ENCODE measurements at regions not wholly inside any gene's neighbourhood (a gene's known extent, or its start where the extent isn't known, plus 50 kb on each side); places are given as distances from the start of the nearest gene placed in this dataset.
"Not testable (repeated sequence)": the region's sequence is repeated elsewhere in the genome, so short reads cannot be mapped to it uniquely, and the experiment has no call there.

GRCh38 chr2:192628017-192628416, 433.3 kb upstream of the TMEFF2 start:
- Histone ChIP-seq H3K4me3 (ENCODE audit: low read length, poor library complexity, severe bottlenecking) (no peak overlapping the region), H4K20me1 (ENCODE audit: insufficient read depth, low read length, poor library complexity, severe bottlenecking) (no peaks in the 10 kb centered on the region), H3F3A (ENCODE audit: low read depth) (no peaks in the 10 kb centered on the region), H2AFZ (ENCODE audit: low read length) (no peak overlapping the region), H3K9ac (ENCODE audit: low read depth, low read length, poor library complexity, severe bottlenecking) (no peak overlapping the region), H3K4me2 (ENCODE audit: low read depth, low read length, poor library complexity, severe bottlenecking) (no peak overlapping the region), H3K9me3 (ENCODE audit: insufficient read depth, low read depth, low read length) (no peaks in the 10 kb centered on the region), H3K4me1 (ENCODE audit: insufficient read depth, low read length, poor library complexity, severe bottlenecking) (no peaks in the 10 kb centered on the region), H3K27me3 (ENCODE audit: insufficient read depth, low read length, poor library complexity, severe bottlenecking) (no peaks in the 10 kb centered on the region), H3K79me2 (ENCODE audit: insufficient read depth, low read length) (no peaks in the 10 kb centered on the region), H3K9me2 (replicated peaks; ENCODE audit: low read depth, low read length) (no peaks in the 10 kb centered on the region), H3K36me3 (ENCODE audit: insufficient read depth, low read length) (no peaks in the 10 kb centered on the region)
- TF ChIP-seq CTCF (conservative IDR thresholded peaks at IDR 0.05; ENCODE audit: low read length) (no peak), EZH2phosphoT487 (IDR thresholded peaks at IDR 0.05; ENCODE audit: borderline replicate concordance) (no peak)

- no peak for TF ChIP-seq EZH2phosphoT487 (IDR thresholded peaks at IDR 0.05; ENCODE audit: borderline replicate concordance)
- no peak for TF ChIP-seq CTCF (conservative IDR thresholded peaks at IDR 0.05; ENCODE audit: low read length)
- H3F3A ChIP-seq (ENCODE audit: low read depth): no peaks in the 10 kb centered on the region
- no peaks in the 10 kb centered on the region for H4K20me1 ChIP-seq (ENCODE audit: insufficient read depth, low read length, poor library complexity, severe bottlenecking)
- H3K9me2 ChIP-seq (replicated peaks; ENCODE audit: low read depth, low read length): no peaks in the 10 kb centered on the region
- no peaks in the 10 kb centered on the region for H3K4me1 ChIP-seq (ENCODE audit: insufficient read depth, low read length, poor library complexity, severe bottlenecking)
- no peaks in the 10 kb centered on the region for H3K27me3 ChIP-seq (ENCODE audit: insufficient read depth, low read length, poor library complexity, severe bottlenecking)
- no peak overlapping the region for H2AFZ ChIP-seq (ENCODE audit: low read length)
- H3K79me2 ChIP-seq (ENCODE audit: insufficient read depth, low read length): no peaks in the 10 kb centered on the region
- H3K9ac ChIP-seq (ENCODE audit: low read depth, low read length, poor library complexity, severe bottlenecking): no peak overlapping the region
- no peaks in the 10 kb centered on the region for H3K9me3 ChIP-seq (ENCODE audit: insufficient read depth, low read depth, low read length)
- no peak overlapping the region for H3K4me3 ChIP-seq (ENCODE audit: low read length, poor library complexity, severe bottlenecking)
- H3K36me3 ChIP-seq (ENCODE audit: insufficient read depth, low read length): no peaks in the 10 kb centered on the region
- H3K4me2 ChIP-seq (ENCODE audit: low read depth, low read length, poor library complexity, severe bottlenecking): no peak overlapping the region
Observed at GRCh38 chr2:192615105-192615504, 420.4 kb upstream of the TMEFF2 start.

GRCh38 chr2:192604295-192604694, 409.6 kb upstream of the TMEFF2 start:
- Histone ChIP-seq H3K9me3 (ENCODE audit: insufficient read depth, low read depth, low read length) (no peaks in the 10 kb centered on the region), H3K4me1 (ENCODE audit: insufficient read depth, low read length, poor library complexity, severe bottlenecking) (no peaks in the 10 kb centered on the region), H3K9ac (ENCODE audit: low read depth, low read length, poor library complexity, severe bottlenecking) (no peak overlapping the region), H3F3A (ENCODE audit: low read depth) (no peaks in the 10 kb centered on the region), H3K4me2 (ENCODE audit: low read depth, low read length, poor library complexity, severe bottlenecking) (no peak overlapping the region), H4K20me1 (ENCODE audit: insufficient read depth, low read length, poor library complexity, severe bottlenecking) (no peaks in the 10 kb centered on the region), H3K4me3 (ENCODE audit: low read length, poor library complexity, severe bottlenecking) (no peak overlapping the region), H2AFZ (ENCODE audit: low read length) (no peak overlapping the region), H3K36me3 (ENCODE audit: insufficient read depth, low read length) (no peaks in the 10 kb centered on the region), H3K79me2 (ENCODE audit: insufficient read depth, low read length) (no peaks in the 10 kb centered on the region), H3K27me3 (ENCODE audit: insufficient read depth, low read length, poor library complexity, severe bottlenecking) (no peaks in the 10 kb centered on the region), H3K9me2 (replicated peaks; ENCODE audit: low read depth, low read length) (no peaks in the 10 kb centered on the region)
- no peak for TF ChIP-seq CTCF (conservative IDR thresholded peaks at IDR 0.05; ENCODE audit: low read length)
- TF ChIP-seq EZH2phosphoT487 (IDR thresholded peaks at IDR 0.05; ENCODE audit: borderline replicate concordance): no peak

GRCh38 chr2:192598649-192599048, 403.9 kb upstream of the TMEFF2 start:
- H3K4me1 ChIP-seq (ENCODE audit: insufficient read depth, low read length, poor library complexity, severe bottlenecking); H3K9me3 ChIP-seq (ENCODE audit: insufficient read depth, low read depth, low read length); H4K20me1 ChIP-seq (ENCODE audit: insufficient read depth, low read length, poor library complexity, severe bottlenecking); H2AFZ ChIP-seq (ENCODE audit: low read length); H3K9me2 ChIP-seq (replicated peaks; ENCODE audit: low read depth, low read length); H3K4me3 ChIP-seq (ENCODE audit: low read length, poor library complexity, severe bottlenecking); H3K36me3 ChIP-seq (ENCODE audit: insufficient read depth, low read length); H3K27me3 ChIP-seq (ENCODE audit: insufficient read depth, low read length, poor library complexity, severe bottlenecking); H3K79me2 ChIP-seq (ENCODE audit: insufficient read depth, low read length); H3K4me2 ChIP-seq (ENCODE audit: low read depth, low read length, poor library complexity, severe bottlenecking); H3F3A ChIP-seq (ENCODE audit: low read depth); H3K9ac ChIP-seq (ENCODE audit: low read depth, low read length, poor library complexity, severe bottlenecking): not testable (repeated sequence)
